Suprapubic skin (tissue), 4 donors: ENCODE measurements at regions not wholly inside any gene's neighbourhood (a gene's known extent, or its start where the extent isn't known, plus 50 kb on each side); places are given as distances from the start of the nearest gene placed in this dataset.

Experiments used
- CTCF ChIP-seq, 2 donors: fragments of 200-600 bp in 1 of 2; fragments of 450-650 bp in 1 of 2; sonication (generic) in 1 of 2; IDR thresholded peaks; one replicate each; pipeline ENCODE4 v1.5.1; 2016 to 2019; ENCODE audit warnings: antibody characterized with exemption in 2 of 2, mild to moderate bottlenecking in 1 of 2, moderate library complexity in 1 of 2
- EP300 ChIP-seq: sonication (generic); formaldehyde crosslinking; IDR thresholded peaks from one replicate; pipeline ENCODE4 v1.6.1; 2017; ENCODE audit warnings: antibody characterized with exemption
- POLR2A ChIP-seq, 2 donors: fragments of 450-650 bp; IDR thresholded peaks; one replicate each; pipeline ENCODE4 v1.6.1; 2017; ENCODE audit warnings: antibody characterized with exemption in 2 of 2, mild to moderate bottlenecking in 2 of 2, moderate library complexity in 2 of 2
- POLR2AphosphoS5 ChIP-seq, 3 donors: sonication (generic); formaldehyde crosslinking; IDR thresholded peaks; one replicate each; pipeline ENCODE4 v1.6.1; 2017; ENCODE audit warnings: antibody characterized with exemption in 3 of 3

- TF ChIP-seq CTCF (IDR thresholded peaks at IDR 0.05): no peak
- no peak for TF ChIP-seq POLR2AphosphoS5 (IDR thresholded peaks at IDR 0.05)
- no peak for TF ChIP-seq POLR2A (IDR thresholded peaks at IDR 0.05)
- no peak for TF ChIP-seq EP300
These were observed 359.0 kb downstream of the OSTF1 start for GRCh38 chr9:75447281-75447680.
